SU-DHL-6 (cell line): ENCODE measurements at regions not wholly inside any gene's neighbourhood (a gene's known extent, or its start where the extent isn't known, plus 50 kb on each side); places are given as distances from the start of the nearest gene placed in this dataset.

Experiments used
- H2AFZ ChIP-seq: fragments of 200-600 bp; sonication (generic); 2 replicates; pipeline ENCODE4 v1.6.1; 2014; ENCODE audit warnings: low read depth, mild to moderate bottlenecking, moderate library complexity, mixed read lengths, antibody characterized with exemption, low read length; ENCODE audit not compliant: severe bottlenecking
- H3F3A ChIP-seq: fragments of 200-600 bp; shearing (Covaris generic); 2 replicates; pipeline ENCODE4 v1.6.0; 2016; ENCODE audit warnings: antibody characterized with exemption, mild to moderate bottlenecking; ENCODE audit not compliant: insufficient read depth
- H3K27ac ChIP-seq: fragments of 200-600 bp; sonication (generic); 2 replicates; pipeline ENCODE4 v1.5.1; 2016; ENCODE audit warnings: low read depth, mild to moderate bottlenecking, low read length, moderate library complexity, mixed read lengths
- H3K27me3 ChIP-seq: fragments of 200-600 bp; sonication (generic), shearing (Covaris generic); 2 replicates; pipeline ENCODE4 v1.6.0; 2014; ENCODE audit warnings: mild to moderate bottlenecking, low read length
- H3K36me3 ChIP-seq: fragments of 200-600 bp; sonication (generic); 2 replicates; pipeline ENCODE4 v1.6.1; 2014; ENCODE audit warnings: mild to moderate bottlenecking, low read length, mixed read lengths
- H3K4me2 ChIP-seq: fragments of 300-600, 200-600 bp; shearing (Covaris generic), sonication (generic); 2 replicates; pipeline ENCODE4 v1.6.0; 2014; ENCODE audit warnings: low read length, low read depth, mild to moderate bottlenecking; ENCODE audit not compliant: poor library complexity, severe bottlenecking
- H3K4me3 ChIP-seq: fragments of 200-600 bp; sonication (generic); 2 replicates; pipeline ENCODE4 v1.5.1; 2014; ENCODE audit warnings: antibody characterized with exemption, low read length, mild to moderate bottlenecking, mixed read lengths; ENCODE audit not compliant: insufficient read depth, poor library complexity, severe bottlenecking
- H3K79me2 ChIP-seq: fragments of 200-600 bp; sonication (generic); 2 replicates; pipeline ENCODE4 v1.6.1; 2014; ENCODE audit warnings: mild to moderate bottlenecking, low read length, moderate library complexity; ENCODE audit not compliant: insufficient read depth
- H3K9ac ChIP-seq: fragments of 200-600 bp; sonication (generic); 2 replicates; pipeline ENCODE4 v1.7.0; 2014; ENCODE audit warnings: mild to moderate bottlenecking, low read length
- H3K9me2 ChIP-seq: fragments of 200-600 bp; sonication (generic); replicated peaks from 2 replicates; pipeline ENCODE4 v1.6.1; 2014; ENCODE audit warnings: low read length; ENCODE audit not compliant: insufficient read depth
- H3K9me3 ChIP-seq: fragments of 200-600 bp; sonication (generic); 2 replicates; pipeline ENCODE4 v1.6.1; 2014; ENCODE audit warnings: low read length, mixed read lengths; ENCODE audit not compliant: insufficient read depth
- H4K20me1 ChIP-seq: fragments of 200-600 bp; sonication (generic); 2 replicates; pipeline ENCODE4 v1.6.1; 2014; ENCODE audit warnings: low read depth, mild to moderate bottlenecking, antibody characterized with exemption, low read length, moderate library complexity, mixed read lengths
- CTCF ChIP-seq: fragments of 200-600 bp; sonication (generic); IDR thresholded peaks from one replicate; pipeline ENCODE4 v1.5.1; 2017; ENCODE audit warnings: antibody characterized with exemption, mild to moderate bottlenecking, low read length, moderate library complexity; ENCODE audit not compliant: insufficient read depth, poor library complexity, severe bottlenecking
- EZH2phosphoT487 ChIP-seq: fragments of 200-600 bp; sonication (generic), shearing (Covaris generic); conservative IDR thresholded peaks from 2 replicates; pipeline ENCODE4 v1.6.1; 2018; ENCODE audit warnings: mild to moderate bottlenecking, antibody characterized with exemption, low read length, moderate library complexity, mixed read lengths

DNA sequence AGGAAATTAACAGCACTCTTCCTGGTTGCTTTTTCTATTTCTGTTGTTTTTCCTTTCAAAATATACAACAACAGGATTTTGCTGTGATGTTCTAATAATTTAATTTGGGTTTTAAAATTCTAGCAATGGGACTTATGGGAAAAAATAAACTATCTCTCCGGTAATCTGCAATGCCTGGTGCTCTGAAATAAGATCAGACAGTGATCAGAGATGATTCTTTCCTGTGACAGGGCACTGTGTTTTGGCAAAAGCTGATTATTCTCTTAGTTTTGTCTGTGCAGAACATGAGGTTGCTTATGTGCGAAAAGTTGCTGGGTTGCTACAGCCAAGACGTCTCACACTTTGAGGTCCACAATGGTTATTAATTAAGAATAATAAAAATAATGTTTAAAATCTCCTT lies 291.7 kb downstream of the FBXO8 start:
- Histone ChIP-seq H3K36me3 (no peaks in the 10 kb centered on the region; the same call in 1 of the 2 replicates), H3K4me2 (no peak overlapping the region), H3K9me3 (no peaks in the 10 kb centered on the region), H3K79me2 (no peaks in the 10 kb centered on the region), H3K9ac (no peak overlapping the region), H3K27me3 (no peaks in the 10 kb centered on the region), H3K27ac (no peak overlapping the region), H2AFZ (no peak overlapping the region), H4K20me1 (no peaks in the 10 kb centered on the region), H3F3A (no peaks in the 10 kb centered on the region), H3K9me2 (no peaks in the 10 kb centered on the region), H3K4me3 (no peak overlapping the region)
- no peak for TF ChIP-seq CTCF
- no peak for TF ChIP-seq EZH2phosphoT487

GRCh38 chr4:173991316-173991715 lies 292.2 kb downstream of the FBXO8 start:
- Histone ChIP-seq H3K27ac (no peak overlapping the region), H3K4me2 (no peak overlapping the region), H2AFZ (no peak overlapping the region), H3F3A (no peaks in the 10 kb centered on the region), H3K9me3 (no peaks in the 10 kb centered on the region), H4K20me1 (no peaks in the 10 kb centered on the region), H3K9me2 (no peaks in the 10 kb centered on the region), H3K4me3 (no peak overlapping the region), H3K79me2 (no peaks in the 10 kb centered on the region), H3K9ac (no peak overlapping the region), H3K27me3 (no peaks in the 10 kb centered on the region), H3K36me3 (no peaks in the 10 kb centered on the region; the same call in 1 of the 2 replicates)
- TF ChIP-seq CTCF (no peak), EZH2phosphoT487 (no peak)

DNA sequence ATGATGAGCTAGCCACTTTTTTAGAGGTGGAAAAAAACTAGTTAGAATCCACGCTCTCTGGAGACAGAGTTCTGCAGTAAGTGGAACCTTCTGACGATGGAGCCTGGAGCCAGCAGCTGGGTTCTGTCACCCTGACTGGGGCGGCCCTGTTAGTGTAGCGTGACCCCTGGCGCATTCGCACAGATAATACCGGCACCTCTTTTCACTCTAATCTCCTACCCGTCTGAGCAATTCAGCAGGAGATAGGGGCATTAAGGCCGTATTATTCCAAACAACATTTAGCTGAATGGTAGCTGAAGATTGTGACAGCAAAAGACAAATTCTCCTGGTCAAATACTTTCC lies 292.6 kb downstream of the FBXO8 start:
- no peaks in the 10 kb centered on the region for H3K9me2 ChIP-seq
- no peak for TF ChIP-seq EZH2phosphoT487
- TF ChIP-seq CTCF, result no peak
- no peak overlapping the region for H2AFZ ChIP-seq
- no peaks in the 10 kb centered on the region for H4K20me1 ChIP-seq
- no peaks in the 10 kb centered on the region; the same call in 1 of the 2 replicates for H3K36me3 ChIP-seq
- no peak overlapping the region for H3K9ac ChIP-seq
- no peaks in the 10 kb centered on the region for H3K27me3 ChIP-seq
- H3K4me2 ChIP-seq, result no peak overlapping the region
- H3K27ac ChIP-seq, result no peak overlapping the region
- H3K79me2 ChIP-seq, result no peaks in the 10 kb centered on the region
- no peaks in the 10 kb centered on the region for H3K9me3 ChIP-seq
- H3F3A ChIP-seq, result no peaks in the 10 kb centered on the region
- H3K4me3 ChIP-seq, result no peak overlapping the region
